B cell (primary cell): ENCODE measurements at regions not wholly inside any gene's neighbourhood (a gene's known extent, or its start where the extent isn't known, plus 50 kb on each side); places are given as distances from the start of the nearest gene placed in this dataset.
A peak's percentile ranks its signal among the peaks of the same experiment; 100 is the strongest.

Source experiments
- ATAC-seq: fragments of 200-7000 bp; cut with Tn5 transposase; one replicate; pipeline ENCODE4 v1.10.0; 2021; ENCODE audit warnings: low read depth, mild to moderate bottlenecking, moderate number of reproducible peaks, moderate library complexity
- CTCF ChIA-PET: fragments of 350-600 bp; sonication (Branson Sonifier 250); formaldehyde crosslinking; loops from one replicate; lab custom pipeline; 2021; ENCODE audit warnings: antibody characterized with exemption, inconsistent platforms; lab: Charles Lee
- POLR2A ChIA-PET: fragments of 350-600 bp; sonication (Branson Sonifier 250); formaldehyde crosslinking; loops from one replicate; lab custom pipeline; 2021; ENCODE audit warnings: antibody characterized with exemption; lab: Charles Lee
- DNase-seq: peaks from one replicate; pipeline ENCODE4 v3.0.0; 2013
- H2AFZ ChIP-seq: 2 replicates; pipeline ENCODE4 v1.6.1; 2012; ENCODE audit warnings: mild to moderate bottlenecking, low read depth, low read length; ENCODE audit not compliant: insufficient read depth, poor library complexity, severe bottlenecking
- H3K27ac ChIP-seq, 2 donors: 1 replicate in 1 of 2; 2 replicates in 1 of 2; pipeline ENCODE4 v1.5.1; 2012 to 2013; ENCODE audit warnings: low read length in 2 of 2, mild to moderate bottlenecking in 2 of 2, moderate library complexity in 1 of 2
- H3K27me3 ChIP-seq, 4 experiments: fragments of 200-600 bp in 1 of 4; sonication (generic) in 1 of 4; replicated peaks in 1 of 4; 1 replicate in 2 of 4; 2 replicates in 2 of 4; pipeline versions ENCODE4 v1.6.1 to v1.7.0; 2013 to 2016; ENCODE audit warnings: low read length in 3 of 4, mild to moderate bottlenecking in 2 of 4, mixed read lengths in 1 of 4, moderate library complexity in 1 of 4; ENCODE audit not compliant: insufficient read depth in 4 of 4, control insufficient read depth in 3 of 4; ENCODE audit errors: control extremely low read depth in 1 of 4
- H3K36me3 ChIP-seq, 2 experiments: replicated peaks in 1 of 2; 1 replicate in 1 of 2; 2 replicates in 1 of 2; pipeline versions ENCODE4 v1.6.1 to v1.7.1; 2013; ENCODE audit warnings: low read length in 1 of 2; ENCODE audit not compliant: insufficient read depth in 2 of 2, control insufficient read depth in 1 of 2; ENCODE audit errors: control extremely low read depth in 1 of 2, extremely low read depth in 1 of 2
- H3K4me1 ChIP-seq, 2 donors: fragments of 200-600 bp in 1 of 2; sonication (generic) in 1 of 2; 1 replicate in 1 of 2; 2 replicates in 1 of 2; pipeline versions ENCODE4 v1.5.1 to v1.6.1; 2013 to 2017; ENCODE audit warnings: low read length in 2 of 2; ENCODE audit not compliant: control insufficient read depth in 2 of 2, insufficient read depth in 2 of 2
- H3K4me2 ChIP-seq: replicated peaks from 2 replicates; pipeline ENCODE3; 2012; ENCODE audit warnings: mild to moderate bottlenecking, low read depth, low read length; ENCODE audit not compliant: poor library complexity, severe bottlenecking
- H3K4me3 ChIP-seq, 5 experiments: fragments of 200-600 bp in 1 of 5; sonication (generic) in 1 of 5; 1 replicate in 3 of 5; 2 replicates in 2 of 5; pipeline versions ENCODE4 v1.5.1 to v1.7.0; 2011 to 2016; ENCODE audit warnings: low read length in 4 of 5, mild to moderate bottlenecking in 4 of 5, low read depth in 2 of 5, control low read depth in 1 of 5, moderate library complexity in 1 of 5; ENCODE audit not compliant: insufficient read depth in 1 of 5; ENCODE audit errors: control extremely low read depth in 1 of 5, extremely low read depth in 1 of 5
- H3K79me2 ChIP-seq: fragments of 200-600 bp; sonication (generic); one replicate; pipeline ENCODE4 v1.6.0; 2016; ENCODE audit warnings: low read length; ENCODE audit not compliant: control insufficient read depth, insufficient read depth
- H3K9ac ChIP-seq: fragments of 200-600 bp; sonication (generic); 2 replicates; pipeline ENCODE4 v1.6.1; 2017; ENCODE audit warnings: mild to moderate bottlenecking, low read length, moderate library complexity
- H3K9me3 ChIP-seq, 3 donors: one replicate each; pipeline versions ENCODE4 v1.6.1 to v1.7.1; 2013; ENCODE audit warnings: low read length in 2 of 3; ENCODE audit not compliant: control insufficient read depth in 2 of 3, insufficient read depth in 1 of 3; ENCODE audit errors: control extremely low read depth in 1 of 3
- H4K20me1 ChIP-seq: 2 replicates; pipeline ENCODE4 v1.6.0; 2012; ENCODE audit warnings: mild to moderate bottlenecking, low read length; ENCODE audit not compliant: insufficient read depth, control insufficient read depth, poor library complexity, severe bottlenecking
- H3K27ac Mint-ChIP-seq: one replicate; pipeline ENCODE4 v1.8.0; 2021; ENCODE audit warnings: mixed read lengths
- H3K27me3 Mint-ChIP-seq: one replicate; pipeline ENCODE4 v1.8.0; 2021; ENCODE audit warnings: mixed read lengths
- H3K4me1 Mint-ChIP-seq: one replicate; pipeline ENCODE4 v1.8.0; 2021; ENCODE audit warnings: mixed read lengths
- H3K4me3 Mint-ChIP-seq: one replicate; pipeline ENCODE4 v1.8.0; 2021; ENCODE audit warnings: mixed read lengths
- H3K9me3 Mint-ChIP-seq: one replicate; pipeline ENCODE4 v1.8.0; 2022; ENCODE audit warnings: mixed read lengths; ENCODE audit not compliant: insufficient read depth
- EZH2 ChIP-seq: IDR thresholded peaks from 2 replicates; pipeline ENCODE4 v1.6.1; 2012; ENCODE audit warnings: borderline replicate concordance, low read depth, mild to moderate bottlenecking, moderate library complexity, low read length; ENCODE audit not compliant: insufficient read depth, poor library complexity, severe bottlenecking
- WGBS: methylation state at CpG from one replicate; pipeline ENCODE4 v1.1.5; 2013; ENCODE audit warnings: missing lambda C conversion rate; ENCODE audit not compliant: insufficient coverage; 5-methylcytosine and 5-hydroxymethylcytosine counted together
- intact Hi-C: fragments of 100-400 bp; cut with micrococcal nuclease; formaldehyde crosslinking; loops from one replicate; pipeline ENCODE4 v1.10.0; 2022
- TF ChIP-seq, protein P1 (sequence below): fragments of 200-600 bp; IDR thresholded peaks from one replicate; pipeline ENCODE4 v1.8.0; 2022; ENCODE audit warnings: antibody characterized with exemption, mild to moderate bottlenecking

DNA sequence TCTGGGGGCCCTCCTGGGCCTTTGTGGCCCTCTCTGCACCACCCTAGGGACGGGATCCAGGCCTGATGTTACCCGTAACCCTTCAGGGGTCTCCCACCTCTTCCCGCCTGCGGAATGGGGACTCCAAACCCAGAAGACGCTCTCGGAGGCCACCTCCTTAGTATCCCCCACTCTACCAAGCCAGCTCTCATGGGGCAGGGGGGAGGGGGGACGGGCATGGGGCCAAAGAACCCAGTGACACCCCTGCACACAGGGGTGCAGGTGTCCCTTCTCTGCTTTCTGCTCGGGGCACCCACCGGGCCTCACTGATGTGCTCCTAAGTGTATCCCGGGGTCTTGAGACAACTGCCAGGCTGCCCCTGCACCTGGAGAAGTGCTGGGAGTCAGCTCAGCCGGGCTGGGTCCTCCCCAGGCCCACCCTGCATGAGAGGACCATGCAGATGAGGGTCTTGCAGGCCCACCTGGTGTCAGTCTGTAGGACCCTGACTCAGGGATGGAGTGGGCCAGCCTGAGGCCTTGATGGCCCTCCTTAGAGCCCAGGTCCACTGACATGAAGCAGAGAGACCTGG lies 176.9 kb downstream of the IGLL1 start:
- ChIA-PET CTCF (interaction anchor here (0.6 kb wide), 1 partner anchor 549 kb away, joined by 3 read pairs; no protein-coding TSS in a partner anchor), POLR2A (interaction anchor here (0.5 kb wide), 1 partner anchor 454 kb away, joined by 3 read pairs; the partner anchor contains the start of gene SLC2A11)
- H3K4me2 ChIP-seq = peak overlapping the region; percentile 92
- Mint-ChIP-seq H3K27ac (no peak overlapping the region), H3K9me3 (no peaks in the 10 kb centered on the region), H3K4me3 (peak overlapping the region; percentile 44), H3K4me1 (peaks cover 1% of the 10 kb centered on the region), H3K27me3 (peaks cover 4% of the 10 kb centered on the region)
- ATAC-seq = no peak
- H3K4me3 ChIP-seq = peak overlapping the region in 1 of 5 experiments; percentile 11
- no peak for DNase-seq
- peaks cover 0 to 6% (median 0%) of the 10 kb centered on the region in 3 donors for H3K9me3 ChIP-seq
- H2AFZ ChIP-seq = peak overlapping the region; percentile 56
- H3K27me3 ChIP-seq = peaks cover 0 to 2% (median 0%) of the 10 kb centered on the region in 4 experiments
- TF ChIP-seq, protein P1, sequence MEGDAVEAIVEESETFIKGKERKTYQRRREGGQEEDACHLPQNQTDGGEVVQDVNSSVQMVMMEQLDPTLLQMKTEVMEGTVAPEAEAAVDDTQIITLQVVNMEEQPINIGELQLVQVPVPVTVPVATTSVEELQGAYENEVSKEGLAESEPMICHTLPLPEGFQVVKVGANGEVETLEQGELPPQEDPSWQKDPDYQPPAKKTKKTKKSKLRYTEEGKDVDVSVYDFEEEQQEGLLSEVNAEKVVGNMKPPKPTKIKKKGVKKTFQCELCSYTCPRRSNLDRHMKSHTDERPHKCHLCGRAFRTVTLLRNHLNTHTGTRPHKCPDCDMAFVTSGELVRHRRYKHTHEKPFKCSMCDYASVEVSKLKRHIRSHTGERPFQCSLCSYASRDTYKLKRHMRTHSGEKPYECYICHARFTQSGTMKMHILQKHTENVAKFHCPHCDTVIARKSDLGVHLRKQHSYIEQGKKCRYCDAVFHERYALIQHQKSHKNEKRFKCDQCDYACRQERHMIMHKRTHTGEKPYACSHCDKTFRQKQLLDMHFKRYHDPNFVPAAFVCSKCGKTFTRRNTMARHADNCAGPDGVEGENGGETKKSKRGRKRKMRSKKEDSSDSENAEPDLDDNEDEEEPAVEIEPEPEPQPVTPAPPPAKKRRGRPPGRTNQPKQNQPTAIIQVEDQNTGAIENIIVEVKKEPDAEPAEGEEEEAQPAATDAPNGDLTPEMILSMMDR = no peak
- TF ChIP-seq EZH2 = no peak
- H3K36me3 ChIP-seq = no peaks in the 10 kb centered on the region
- 89% methylated on average over 5 of the region's 11 CpGs for WGBS
- H3K4me1 ChIP-seq = peaks cover 4% of the 10 kb centered on the region in 2 donors
- no peak overlapping the region for H3K27ac ChIP-seq
- H3K79me2 ChIP-seq = no peaks in the 10 kb centered on the region
- H3K9ac ChIP-seq = peak overlapping the region; percentile 35
- H4K20me1 ChIP-seq = no peaks in the 10 kb centered on the region
- intact Hi-C loops = no loop called here
